Activated naive CD4-positive, alpha-beta T cell treated with anti-CD3 and anti-CD28 coated beads, Interleukin-2, amount 10 ng/mL, durations not matched to agents 7 days and 5 days (primary cell): ENCODE measurements at regions not wholly inside any gene's neighbourhood (a gene's known extent, or its start where the extent isn't known, plus 50 kb on each side); places are given as distances from the start of the nearest gene placed in this dataset.

Experiments
- CTCF ChIA-PET: fragments of 350-600 bp; sonication (Branson Sonifier 250); formaldehyde crosslinking; loops from one replicate; lab custom pipeline; 2021; ENCODE audit warnings: antibody characterized with exemption; lab: Charles Lee
- DNase-seq: peaks from one replicate; pipeline ENCODE4 v3.0.0-alpha.2; 2020
- H3K27ac Mint-ChIP-seq: one replicate; pipeline ENCODE4 v1.8.0; 2021; ENCODE audit warnings: mild to moderate bottlenecking, moderate library complexity, mixed read lengths
- H3K27me3 Mint-ChIP-seq: one replicate; pipeline ENCODE4 v1.8.0; 2021; ENCODE audit warnings: mild to moderate bottlenecking, mixed read lengths
- H3K36me3 Mint-ChIP-seq: one replicate; pipeline ENCODE4 v1.8.0; 2021; ENCODE audit warnings: mixed read lengths
- H3K4me1 Mint-ChIP-seq: one replicate; pipeline ENCODE4 v1.8.0; 2021; ENCODE audit warnings: mixed read lengths
- H3K4me3 Mint-ChIP-seq: one replicate; pipeline ENCODE4 v1.8.0; 2021; ENCODE audit warnings: mild to moderate bottlenecking, moderate library complexity, mixed read lengths
- H3K9me3 Mint-ChIP-seq: one replicate; pipeline ENCODE4 v1.8.0; 2021; ENCODE audit warnings: mixed read lengths

DNA sequence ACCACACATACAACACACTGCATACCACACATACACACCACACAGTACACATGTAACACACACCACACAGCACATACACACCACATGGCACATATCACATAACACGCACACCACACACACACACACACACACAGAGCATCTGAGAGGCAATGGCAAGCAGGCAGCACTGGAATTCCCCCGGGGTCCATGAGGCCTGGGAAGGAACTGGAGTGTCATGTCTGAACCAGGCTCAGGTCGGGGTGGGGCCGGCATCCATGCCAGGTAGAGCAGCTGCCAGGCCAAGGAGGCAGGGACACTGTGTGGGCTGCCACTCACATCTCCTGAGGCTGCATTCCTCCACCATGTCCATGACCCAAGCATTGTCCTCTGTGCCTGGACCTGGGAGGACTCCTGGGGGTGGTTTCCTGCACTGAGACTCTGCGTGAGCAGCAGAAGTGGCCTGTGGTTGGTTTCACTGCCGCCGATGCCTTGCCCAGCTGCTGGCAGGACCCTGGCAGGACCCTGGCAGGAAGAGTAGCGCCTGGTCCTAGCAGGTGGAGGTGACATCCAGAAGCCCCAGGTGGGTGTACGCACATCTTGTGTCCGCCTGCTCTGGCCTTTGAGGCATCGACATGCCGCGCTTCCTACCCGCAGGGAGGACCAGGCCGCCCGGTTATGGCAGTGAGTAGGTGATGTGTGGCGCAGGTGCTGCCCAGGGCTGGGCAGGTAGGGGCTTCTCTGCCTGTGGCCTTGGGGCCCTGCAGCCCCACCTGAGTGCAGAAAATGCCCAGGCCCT lies 1280.4 kb downstream of the TBC1D22A start:
- no peak overlapping the region for H3K4me3 Mint-ChIP-seq
- DNase-seq: no peak
- no peaks in the 10 kb centered on the region for H3K36me3 Mint-ChIP-seq
- CTCF ChIA-PET: no interaction called here
- peaks cover 24% of the 10 kb centered on the region for H3K27me3 Mint-ChIP-seq
- no peaks in the 10 kb centered on the region for H3K4me1 Mint-ChIP-seq
- no peaks in the 10 kb centered on the region for H3K9me3 Mint-ChIP-seq
- H3K27ac Mint-ChIP-seq: no peak overlapping the region

DNA sequence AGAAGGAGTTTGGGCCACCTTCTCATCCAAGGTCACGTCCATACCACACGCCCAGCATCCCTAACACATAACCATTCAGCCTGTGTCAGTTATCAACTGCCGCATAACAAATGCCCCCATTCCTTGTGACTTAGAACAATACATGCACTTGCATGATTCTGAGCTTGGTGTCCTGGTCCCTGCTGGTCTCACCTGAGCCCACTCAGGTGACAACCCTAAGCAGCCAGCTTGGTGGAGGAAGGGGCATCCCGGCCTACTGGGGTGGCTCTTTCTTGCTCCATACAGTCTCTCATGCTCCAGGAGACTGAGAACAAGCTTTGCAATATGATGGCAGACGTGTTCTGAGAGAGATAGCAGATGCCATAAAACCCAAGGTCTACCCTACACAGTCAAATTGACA lies 1276.9 kb downstream of the TBC1D22A start:
- CTCF ChIA-PET: no interaction called here
- H3K4me1 Mint-ChIP-seq: no peaks in the 10 kb centered on the region
- no peak for DNase-seq
- no peak overlapping the region for H3K4me3 Mint-ChIP-seq
- H3K9me3 Mint-ChIP-seq: no peaks in the 10 kb centered on the region
- H3K27ac Mint-ChIP-seq: no peak overlapping the region
- H3K36me3 Mint-ChIP-seq: no peaks in the 10 kb centered on the region
- H3K27me3 Mint-ChIP-seq: peaks cover 14% of the 10 kb centered on the region

DNA sequence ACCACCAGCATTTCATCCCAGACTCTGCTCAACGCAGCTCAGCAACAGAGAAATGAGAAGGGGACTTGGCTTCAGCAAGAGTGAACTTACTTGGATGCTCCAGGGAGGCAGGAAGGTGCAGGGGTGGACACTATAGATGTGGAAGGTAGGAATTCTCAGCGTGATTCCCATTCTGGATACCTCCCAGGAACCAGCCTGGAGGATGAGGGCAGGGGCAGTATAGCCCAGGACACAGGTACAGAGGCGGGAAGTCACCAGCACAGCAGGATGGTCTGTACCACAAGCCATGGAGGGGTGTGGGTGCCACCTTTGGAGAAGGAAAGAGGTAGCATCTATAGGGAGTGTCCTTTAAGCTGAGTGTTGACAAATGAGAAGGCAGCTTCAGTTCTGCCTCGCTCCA lies 1275.2 kb downstream of the TBC1D22A start:
- DNase-seq: no peak
- Mint-ChIP-seq H3K27me3 (peaks cover 8% of the 10 kb centered on the region), H3K4me3 (no peak overlapping the region), H3K4me1 (no peaks in the 10 kb centered on the region), H3K36me3 (no peaks in the 10 kb centered on the region), H3K9me3 (no peaks in the 10 kb centered on the region), H3K27ac (no peak overlapping the region)
- CTCF ChIA-PET: no interaction called here

DNA sequence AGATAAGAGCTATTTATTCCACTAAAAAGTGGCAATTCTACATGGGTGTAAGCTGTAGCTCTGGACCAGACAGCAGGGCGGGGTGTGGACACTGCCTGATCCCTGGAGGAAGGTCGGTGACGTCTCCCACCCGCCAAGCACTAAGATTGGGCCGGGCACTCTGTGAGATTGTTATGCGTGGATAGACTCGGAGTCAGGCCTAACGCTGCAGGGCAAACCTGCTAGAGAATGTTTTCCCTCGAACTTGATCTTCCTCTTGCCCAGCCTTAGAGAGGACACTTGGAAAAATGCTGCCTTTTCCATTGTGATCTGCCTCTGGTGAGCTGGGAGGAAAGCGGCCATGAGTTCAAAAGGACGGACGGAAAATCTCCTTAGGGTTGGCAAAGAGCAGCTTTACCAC lies 1273.4 kb downstream of the TBC1D22A start:
- Mint-ChIP-seq H3K9me3 (no peaks in the 10 kb centered on the region), H3K27me3 (peaks cover 4% of the 10 kb centered on the region), H3K4me3 (no peak overlapping the region), H3K27ac (no peak overlapping the region), H3K4me1 (no peaks in the 10 kb centered on the region), H3K36me3 (no peaks in the 10 kb centered on the region)
- DNase-seq: no peak
- CTCF ChIA-PET: interaction anchor here (0.6 kb wide), 1 partner anchor 24 kb away, joined by 7 read pairs; no protein-coding TSS in a partner anchor

DNA sequence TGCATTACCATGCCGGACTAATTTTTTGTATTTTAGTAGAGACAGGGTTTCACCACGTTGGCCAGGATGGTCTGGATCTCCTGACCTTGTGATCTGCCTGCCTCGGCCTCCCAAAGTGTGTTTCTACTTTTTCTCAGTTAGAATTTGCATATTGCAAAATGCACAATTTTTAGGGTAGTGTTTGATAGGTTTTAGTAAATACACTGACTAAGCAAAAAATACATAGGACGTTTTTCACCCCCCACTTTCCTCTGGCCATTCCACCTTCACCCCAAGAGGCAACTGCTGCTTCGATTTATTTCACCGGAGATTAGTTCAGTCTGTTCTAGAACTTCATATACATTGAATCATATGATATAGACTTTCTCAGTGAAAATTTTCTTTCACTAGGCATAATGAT lies 1269.1 kb downstream of the TBC1D22A start:
- Mint-ChIP-seq H3K27me3 (peaks cover 7% of the 10 kb centered on the region), H3K36me3 (no peaks in the 10 kb centered on the region), H3K27ac (no peak overlapping the region), H3K9me3 (no peaks in the 10 kb centered on the region), H3K4me1 (no peaks in the 10 kb centered on the region), H3K4me3 (no peak overlapping the region)
- CTCF ChIA-PET: no interaction called here
- no peak for DNase-seq

DNA sequence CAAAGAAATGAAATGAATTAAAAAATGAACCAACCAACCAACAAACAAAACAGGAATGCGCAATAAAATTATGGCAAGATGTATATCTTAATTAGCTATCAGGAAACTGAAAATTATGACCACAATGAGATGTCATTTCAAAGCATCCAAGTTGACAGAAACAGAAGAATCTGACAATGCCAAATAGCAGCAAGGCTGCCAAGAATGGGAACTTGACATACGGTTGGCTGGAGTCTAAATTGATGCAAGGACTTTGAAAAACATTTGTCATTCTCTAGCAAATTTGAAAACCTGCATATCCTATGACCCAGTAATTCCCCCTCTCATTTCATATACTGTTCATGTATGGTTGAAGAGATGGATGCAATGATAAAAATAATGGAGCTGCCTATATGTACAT lies 1262.6 kb downstream of the TBC1D22A start:
- Mint-ChIP-seq H3K4me3 (no peak overlapping the region), H3K4me1 (no peaks in the 10 kb centered on the region)
- CTCF ChIA-PET: no interaction called here

DNA sequence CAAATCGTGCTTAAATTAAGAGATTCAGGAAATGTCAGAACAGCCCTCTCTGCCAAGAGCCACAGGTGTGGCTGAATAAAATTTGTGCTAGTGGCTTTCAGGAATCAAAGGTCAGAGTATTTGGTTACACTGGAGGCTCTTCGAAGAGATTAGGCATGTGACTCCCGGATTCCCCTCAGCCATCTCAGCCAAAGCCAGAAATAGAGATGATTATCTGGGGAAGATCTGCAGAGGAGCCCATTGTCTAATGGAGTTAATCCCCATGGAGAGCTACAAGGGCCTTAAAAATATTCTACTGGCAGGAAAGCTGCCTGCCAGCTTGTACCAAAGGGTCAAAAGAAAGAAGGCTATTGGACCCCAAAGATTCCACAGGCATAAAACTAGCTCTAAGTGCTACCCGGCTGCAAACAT lies 1259.5 kb downstream of the TBC1D22A start:
- no peak overlapping the region for H3K27ac Mint-ChIP-seq
- no peak for DNase-seq
- H3K9me3 Mint-ChIP-seq: peaks cover 20% of the 10 kb centered on the region
- H3K36me3 Mint-ChIP-seq: no peaks in the 10 kb centered on the region
- no peaks in the 10 kb centered on the region for H3K4me1 Mint-ChIP-seq
- H3K4me3 Mint-ChIP-seq: no peak overlapping the region
- peaks cover 4% of the 10 kb centered on the region for H3K27me3 Mint-ChIP-seq
- CTCF ChIA-PET: no interaction called here

More for the DNA sequence above, 1262.6 kb downstream of the TBC1D22A start:
- H3K9me3 Mint-ChIP-seq: peaks cover 6% of the 10 kb centered on the region
- H3K27ac Mint-ChIP-seq: no peak overlapping the region
- no peaks in the 10 kb centered on the region for H3K36me3 Mint-ChIP-seq
- H3K27me3 Mint-ChIP-seq: peaks cover 6% of the 10 kb centered on the region
- DNase-seq: no peak

DNA sequence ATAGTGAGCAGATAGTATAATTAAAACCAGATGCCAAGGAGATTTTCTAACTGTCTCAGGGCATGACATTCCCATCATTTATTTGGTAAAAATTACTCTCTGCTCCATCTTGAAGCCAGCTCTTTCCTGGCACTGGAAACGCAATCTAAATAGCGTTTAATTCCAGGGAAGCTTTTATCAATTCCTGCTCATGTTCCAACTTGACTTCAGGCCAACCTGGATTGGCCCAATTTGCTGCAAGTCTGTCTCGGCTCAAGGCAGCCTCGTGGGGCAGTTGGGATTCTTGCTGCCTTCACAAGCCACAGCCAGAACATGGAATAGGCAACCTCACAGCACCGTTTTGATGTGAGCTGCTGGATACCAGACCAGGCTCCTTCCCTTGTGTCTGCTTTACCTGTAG lies 1255.9 kb downstream of the TBC1D22A start:
- Mint-ChIP-seq H3K9me3 (peaks cover 20% of the 10 kb centered on the region), H3K4me3 (no peak overlapping the region), H3K27ac (no peak overlapping the region), H3K4me1 (no peaks in the 10 kb centered on the region), H3K36me3 (no peaks in the 10 kb centered on the region), H3K27me3 (peaks cover 3% of the 10 kb centered on the region)
- DNase-seq: no peak
- CTCF ChIA-PET: no interaction called here

DNA sequence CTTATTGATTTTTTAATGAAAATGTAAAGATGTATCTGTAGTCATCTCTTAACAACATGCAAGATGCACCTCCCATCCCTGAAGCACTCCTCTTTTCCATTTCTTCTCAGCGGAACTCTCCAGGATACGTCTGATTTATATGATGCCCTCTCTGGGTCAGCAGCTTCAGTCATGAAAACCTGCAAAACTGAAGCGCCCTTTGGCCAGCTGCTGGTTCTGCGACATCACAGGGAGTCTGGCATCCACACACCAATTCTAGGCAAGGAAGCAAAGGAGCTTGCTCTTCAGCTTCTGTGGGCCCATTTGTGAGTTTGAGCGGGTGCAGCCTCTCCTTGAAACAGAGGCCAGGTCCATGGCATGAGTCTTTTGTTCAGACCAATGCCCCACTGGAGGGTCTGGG lies 1253.3 kb downstream of the TBC1D22A start:
- no peaks in the 10 kb centered on the region for H3K36me3 Mint-ChIP-seq
- H3K27me3 Mint-ChIP-seq: peaks cover 3% of the 10 kb centered on the region
- H3K9me3 Mint-ChIP-seq: peaks cover 19% of the 10 kb centered on the region
- no peaks in the 10 kb centered on the region for H3K4me1 Mint-ChIP-seq
- H3K4me3 Mint-ChIP-seq: no peak overlapping the region
- no peak overlapping the region for H3K27ac Mint-ChIP-seq
- DNase-seq: no peak
- CTCF ChIA-PET: no interaction called here

DNA sequence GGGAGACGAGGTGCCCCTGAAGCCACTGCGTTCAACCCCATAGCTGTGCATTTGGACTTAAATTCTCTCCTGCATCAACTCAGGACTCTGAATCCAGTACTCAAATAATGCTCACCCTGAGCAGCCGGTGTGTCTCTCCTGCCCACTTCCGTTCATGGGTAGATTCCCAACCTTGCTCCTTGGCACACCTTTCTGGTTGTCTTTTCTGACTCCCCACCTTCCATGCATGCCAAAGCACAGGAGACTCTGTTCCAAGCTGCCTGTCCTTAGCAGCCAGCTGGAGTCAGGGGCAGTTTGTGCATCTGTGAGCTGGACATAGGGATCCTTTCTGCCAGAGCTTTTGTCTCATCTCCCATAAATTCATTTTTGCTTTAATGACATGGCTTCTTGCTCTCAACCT lies 1242.5 kb downstream of the TBC1D22A start:
- no peaks in the 10 kb centered on the region for H3K4me1 Mint-ChIP-seq

DNA sequence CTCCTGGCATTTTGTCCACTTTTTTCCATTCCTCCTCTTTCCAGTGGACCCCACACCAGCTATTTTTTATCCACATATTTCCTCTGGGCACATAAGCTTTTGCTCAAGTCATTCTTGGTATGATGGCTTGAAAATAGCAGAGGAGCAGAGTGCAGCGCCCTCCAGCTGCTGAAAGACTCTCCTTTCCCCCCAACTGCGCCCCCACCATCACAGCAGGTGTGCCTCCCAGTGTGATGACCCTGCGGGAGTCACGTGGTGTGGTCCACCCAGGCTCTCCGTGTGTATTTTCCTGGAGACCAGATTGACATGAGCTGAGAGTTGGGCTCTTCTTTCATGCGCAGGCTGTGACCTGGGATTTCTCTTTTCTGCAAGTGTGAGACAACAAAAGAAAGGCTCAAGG lies 1241.6 kb downstream of the TBC1D22A start:
- CTCF ChIA-PET: no interaction called here
- no peak for DNase-seq
- H3K4me1 Mint-ChIP-seq: no peaks in the 10 kb centered on the region
- H3K4me3 Mint-ChIP-seq: no peak overlapping the region
- H3K27me3 Mint-ChIP-seq: no peaks in the 10 kb centered on the region
- H3K36me3 Mint-ChIP-seq: no peaks in the 10 kb centered on the region
- H3K9me3 Mint-ChIP-seq: no peaks in the 10 kb centered on the region
- H3K27ac Mint-ChIP-seq: no peak overlapping the region

More for the DNA sequence above, 1242.5 kb downstream of the TBC1D22A start:
- CTCF ChIA-PET: no interaction called here
- Mint-ChIP-seq H3K4me3 (no peak overlapping the region), H3K36me3 (no peaks in the 10 kb centered on the region), H3K9me3 (no peaks in the 10 kb centered on the region), H3K27me3 (no peaks in the 10 kb centered on the region), H3K27ac (no peak overlapping the region)
- no peak for DNase-seq

DNA sequence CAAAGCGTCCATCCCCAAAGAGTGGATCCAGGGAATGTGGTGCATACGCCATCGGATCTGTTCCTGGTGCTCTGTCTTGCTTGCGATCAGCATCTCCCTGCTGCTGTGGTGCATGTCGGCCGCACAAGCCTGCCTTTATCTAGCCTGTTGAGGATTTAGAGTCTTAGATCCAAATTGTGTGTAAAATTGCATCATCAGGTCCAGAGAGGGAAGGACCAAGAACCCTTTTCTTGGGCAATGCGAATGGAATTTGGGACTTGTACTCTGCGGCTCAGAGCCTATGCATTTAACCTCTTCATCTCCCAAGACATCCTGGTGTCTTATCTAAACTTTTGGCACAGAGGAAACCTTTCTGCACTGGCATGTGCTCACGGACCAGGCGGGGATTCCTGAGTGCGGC lies 1238.7 kb downstream of the TBC1D22A start:
- no peak overlapping the region for H3K4me3 Mint-ChIP-seq

DNA sequence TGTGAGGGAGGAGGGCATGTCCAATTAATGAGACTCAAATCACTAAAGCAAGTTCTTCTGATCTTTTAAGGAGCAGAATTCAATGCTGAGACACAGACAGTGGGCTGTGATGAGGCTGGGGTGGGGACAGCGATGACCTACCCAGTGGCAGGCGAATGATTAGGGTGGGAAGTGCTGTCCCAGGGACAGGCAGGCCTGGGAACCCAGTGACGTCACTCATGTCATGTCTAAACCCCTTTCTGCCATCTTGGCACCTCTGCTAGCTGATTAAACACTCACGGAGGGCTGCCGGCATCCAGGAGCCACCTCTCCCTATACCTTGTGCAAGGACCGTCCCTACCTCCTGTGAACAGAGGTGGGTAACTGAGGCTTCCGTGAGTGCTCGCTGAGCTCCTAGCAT lies 1235.2 kb downstream of the TBC1D22A start:
- Mint-ChIP-seq H3K4me3 (no peak overlapping the region), H3K4me1 (no peaks in the 10 kb centered on the region), H3K27ac (no peak overlapping the region), H3K36me3 (no peaks in the 10 kb centered on the region), H3K9me3 (peaks cover 1% of the 10 kb centered on the region), H3K27me3 (no peaks in the 10 kb centered on the region)
- no peak for DNase-seq
- CTCF ChIA-PET: no interaction called here

More for the DNA sequence above, 1238.7 kb downstream of the TBC1D22A start:
- no peak for DNase-seq
- Mint-ChIP-seq H3K27ac (no peak overlapping the region), H3K27me3 (no peaks in the 10 kb centered on the region), H3K4me1 (no peaks in the 10 kb centered on the region), H3K36me3 (no peaks in the 10 kb centered on the region), H3K9me3 (peaks cover 1% of the 10 kb centered on the region)
- CTCF ChIA-PET: no interaction called here

DNA sequence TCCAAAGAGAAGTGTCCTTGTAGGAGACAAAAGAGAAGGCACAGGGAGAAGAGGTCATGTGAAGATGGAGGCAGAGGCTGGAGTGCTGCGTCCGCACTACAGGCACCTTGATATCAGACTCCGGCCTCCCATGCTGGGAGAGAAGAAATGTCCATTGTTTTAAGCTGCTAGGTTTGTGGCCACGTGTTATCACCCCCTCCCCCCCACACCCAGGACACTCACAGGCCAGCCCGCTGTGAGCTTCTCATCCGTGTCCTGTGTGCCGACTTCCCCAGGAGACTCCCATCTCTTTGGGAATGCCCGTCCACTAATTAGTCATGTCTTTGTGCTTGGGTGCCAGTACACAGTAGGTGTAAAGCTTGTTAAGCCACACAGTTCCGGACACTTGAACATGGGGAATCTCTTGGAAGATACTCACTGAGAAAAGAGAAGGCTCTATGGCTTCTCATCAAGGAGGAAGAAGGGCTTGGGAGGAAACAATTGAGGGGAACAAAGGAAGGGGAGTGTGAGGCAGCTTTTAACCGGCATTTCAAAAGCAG lies 1234.7 kb downstream of the TBC1D22A start:
- Mint-ChIP-seq H3K27me3 (no peaks in the 10 kb centered on the region), H3K9me3 (peaks cover 1% of the 10 kb centered on the region), H3K4me3 (no peak overlapping the region), H3K27ac (no peak overlapping the region), H3K4me1 (no peaks in the 10 kb centered on the region), H3K36me3 (no peaks in the 10 kb centered on the region)
- CTCF ChIA-PET: no interaction called here
- DNase-seq: no peak

DNA sequence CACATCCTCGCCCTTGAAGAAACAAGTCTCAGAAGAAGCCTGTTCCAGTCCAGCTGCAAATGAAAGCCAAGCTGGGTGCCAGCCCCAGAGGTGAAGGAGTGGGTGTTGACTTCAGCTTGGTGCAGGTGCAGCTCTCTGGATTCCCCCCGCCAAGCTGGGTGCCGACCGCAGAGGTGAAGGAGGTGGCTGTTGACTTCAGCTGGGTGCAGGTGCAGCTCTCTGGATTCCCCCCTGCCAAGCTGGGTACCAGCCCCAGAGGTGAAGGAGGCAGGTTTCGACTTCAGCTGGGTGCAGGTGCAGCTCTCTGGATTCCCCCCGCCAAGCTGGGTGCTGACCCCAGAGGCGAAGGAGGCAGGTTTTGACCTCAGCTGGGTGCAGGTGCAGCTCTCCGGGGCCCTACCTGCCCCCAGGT lies 1234.0 kb downstream of the TBC1D22A start:
- H3K27ac Mint-ChIP-seq: no peak overlapping the region
- CTCF ChIA-PET: no interaction called here
- DNase-seq: no peak
- no peaks in the 10 kb centered on the region for H3K36me3 Mint-ChIP-seq
- no peaks in the 10 kb centered on the region for H3K4me1 Mint-ChIP-seq
- peaks cover 1% of the 10 kb centered on the region for H3K9me3 Mint-ChIP-seq
- peaks cover 1% of the 10 kb centered on the region for H3K27me3 Mint-ChIP-seq
- H3K4me3 Mint-ChIP-seq: no peak overlapping the region
